ENCODE measurements at regions not wholly inside any gene's neighbourhood (a gene's known extent, or its start where the extent isn't known, plus 50 kb on each side); places are given as distances from the start of the nearest gene placed in this dataset.
A peak's percentile ranks its signal among the peaks of the same experiment; 100 is the strongest.

GRCh38 chr9:90044263-90044662, 439.5 kb downstream of the GADD45G start:
- no peaks in the 10 kb centered on the region for H3K9me2 ChIP-seq (replicated peaks; ENCODE audit: insufficient read depth)
- no peaks in the 10 kb centered on the region for H3K9me3 ChIP-seq (ENCODE audit: low read depth)
- H4K20me1 ChIP-seq (ENCODE audit: insufficient read depth, poor library complexity, severe bottlenecking) = no peaks in the 10 kb centered on the region
- peaks cover 3% of the 10 kb centered on the region for H3K4me1 ChIP-seq (ENCODE audit: insufficient read depth)
- peak overlapping the region; percentile 10 for H3K4me2 ChIP-seq
- no peak overlapping the region for H3K4me3 ChIP-seq
- H3K36me3 ChIP-seq (replicated peaks; ENCODE audit: insufficient read depth, low read depth) = no peaks in the 10 kb centered on the region
- 36% methylated on average over 6 of the region's 6 CpGs for WGBS (ENCODE audit: low lambda C conversion rate, missing lambda C conversion rate)
- H3K27ac ChIP-seq = peak overlapping the region; percentile 33
- no peak for DNase-seq (ENCODE audit: low spot score)
- H3K27me3 ChIP-seq = no peaks in the 10 kb centered on the region
- TF ChIP-seq EZH2 (IDR thresholded peaks at IDR 0.05; ENCODE audit: borderline replicate concordance) = no peak
- no peak for TF ChIP-seq CTCF (IDR thresholded peaks at IDR 0.05; ENCODE audit: poor library complexity)
- TF ChIP-seq EZH2phosphoT487 (IDR thresholded peaks at IDR 0.05; ENCODE audit: low read depth, severe bottlenecking, unreplicated experiment) = no peak
- no peaks in the 10 kb centered on the region for H3K79me2 ChIP-seq
- H2AFZ ChIP-seq = peak overlapping the region; percentile 9

- TF ChIP-seq CTCF (IDR thresholded peaks at IDR 0.05; ENCODE audit: poor library complexity) (no peak), EZH2 (IDR thresholded peaks at IDR 0.05; ENCODE audit: borderline replicate concordance) (no peak), EZH2phosphoT487 (IDR thresholded peaks at IDR 0.05; ENCODE audit: low read depth, severe bottlenecking, unreplicated experiment) (no peak)
- Histone ChIP-seq H3K9me2 (replicated peaks; ENCODE audit: insufficient read depth) (no peaks in the 10 kb centered on the region), H4K20me1 (ENCODE audit: insufficient read depth, poor library complexity, severe bottlenecking) (no peaks in the 10 kb centered on the region), H3K4me2 (peak overlapping the region; percentile 10), H3K27ac (peak overlapping the region; percentile 33), H3K36me3 (replicated peaks; ENCODE audit: insufficient read depth, low read depth) (no peaks in the 10 kb centered on the region), H3K9me3 (ENCODE audit: low read depth) (no peaks in the 10 kb centered on the region), H2AFZ (peak overlapping the region; percentile 9), H3K79me2 (no peaks in the 10 kb centered on the region), H3K4me1 (ENCODE audit: insufficient read depth) (peaks cover 3% of the 10 kb centered on the region), H3K27me3 (no peaks in the 10 kb centered on the region), H3K4me3 (no peak overlapping the region)
- peak; percentile 41 for DNase-seq (ENCODE audit: low spot score)
- 32% methylated on average over 7 of the region's 7 CpGs for WGBS (ENCODE audit: low lambda C conversion rate, missing lambda C conversion rate)
Measured at GRCh38 chr9:90044710-90045151, 439.9 kb downstream of the GADD45G start.

GRCh38 chr9:90046317-90046861, 441.6 kb downstream of the GADD45G start:
- H3K4me3 ChIP-seq = no peak overlapping the region
- 79% methylated on average over 7 of the region's 7 CpGs for WGBS (ENCODE audit: low lambda C conversion rate, missing lambda C conversion rate)
- no peaks in the 10 kb centered on the region for H3K9me3 ChIP-seq (ENCODE audit: low read depth)
- no peak overlapping the region for H3K4me2 ChIP-seq
- DNase-seq (ENCODE audit: low spot score) = no peak
- H2AFZ ChIP-seq = no peak overlapping the region
- no peak overlapping the region for H3K27ac ChIP-seq
- H3K79me2 ChIP-seq = no peaks in the 10 kb centered on the region
- no peak for TF ChIP-seq EZH2phosphoT487 (IDR thresholded peaks at IDR 0.05; ENCODE audit: low read depth, severe bottlenecking, unreplicated experiment)
- TF ChIP-seq EZH2 (IDR thresholded peaks at IDR 0.05; ENCODE audit: borderline replicate concordance) = no peak
- no peak for TF ChIP-seq CTCF (IDR thresholded peaks at IDR 0.05; ENCODE audit: poor library complexity)
- no peaks in the 10 kb centered on the region for H3K36me3 ChIP-seq (replicated peaks; ENCODE audit: insufficient read depth, low read depth)
- no peaks in the 10 kb centered on the region for H4K20me1 ChIP-seq (ENCODE audit: insufficient read depth, poor library complexity, severe bottlenecking)
- H3K27me3 ChIP-seq = no peaks in the 10 kb centered on the region
- no peaks in the 10 kb centered on the region for H3K9me2 ChIP-seq (replicated peaks; ENCODE audit: insufficient read depth)
- peaks cover 3% of the 10 kb centered on the region for H3K4me1 ChIP-seq (ENCODE audit: insufficient read depth)

GRCh38 chr9:90047828-90048227, 443.0 kb downstream of the GADD45G start:
- Histone ChIP-seq H3K9me3 (ENCODE audit: low read depth) (no peaks in the 10 kb centered on the region), H3K36me3 (replicated peaks; ENCODE audit: insufficient read depth, low read depth) (no peaks in the 10 kb centered on the region), H3K79me2 (no peaks in the 10 kb centered on the region), H3K27ac (no peak overlapping the region), H3K4me1 (ENCODE audit: insufficient read depth) (peaks cover 3% of the 10 kb centered on the region), H2AFZ (no peak overlapping the region), H3K4me3 (no peak overlapping the region), H4K20me1 (ENCODE audit: insufficient read depth, poor library complexity, severe bottlenecking) (no peaks in the 10 kb centered on the region), H3K4me2 (no peak overlapping the region), H3K9me2 (replicated peaks; ENCODE audit: insufficient read depth) (no peaks in the 10 kb centered on the region), H3K27me3 (no peaks in the 10 kb centered on the region)
- TF ChIP-seq EZH2 (IDR thresholded peaks at IDR 0.05; ENCODE audit: borderline replicate concordance) = no peak
- no peak for TF ChIP-seq EZH2phosphoT487 (IDR thresholded peaks at IDR 0.05; ENCODE audit: low read depth, severe bottlenecking, unreplicated experiment)
- TF ChIP-seq CTCF (IDR thresholded peaks at IDR 0.05; ENCODE audit: poor library complexity) = no peak
- DNase-seq (ENCODE audit: low spot score) = no peak

All from hepatocyte (in vitro differentiated cells).